ENCODE measurements at regions not wholly inside any gene's neighbourhood (a gene's known extent, or its start where the extent isn't known, plus 50 kb on each side); places are given as distances from the start of the nearest gene placed in this dataset.

GRCh38 chr2:134027980-134028379, 225.9 kb upstream of the MGAT5 start (continued):
- TF ChIP-seq GMEB1 (CRISPR knock-in tag; IDR thresholded peaks at IDR 0.05) (no peak), NFE2 (IDR thresholded peaks at IDR 0.05; ENCODE audit: low read depth) (no peak), PRMT5 (CRISPR knock-in tag; IDR thresholded peaks at IDR 0.05) (no peak), ETV5 (CRISPR knock-in tag; IDR thresholded peaks at IDR 0.05; ENCODE audit: low read depth) (no peak), TFAP4 (CRISPR knock-in tag; IDR thresholded peaks at IDR 0.05; ENCODE audit: borderline replicate concordance) (no peak)

- no peak for ATAC-seq
Observed at GRCh38 chr2:134029418-134029817, 224.5 kb upstream of the MGAT5 start.

More at GRCh38 chr2:134029418-134029817, 224.5 kb upstream of the MGAT5 start:
- no peak overlapping the region for H2AFZ ChIP-seq (ENCODE audit: low read depth, low read length)
- no peak overlapping the region for H3K4me3 ChIP-seq
- no peak overlapping the region for H3K9ac ChIP-seq (ENCODE audit: insufficient read depth in 1 of 2, low read depth in 2 of 2, low read length in 2 of 2)
- FAIRE-seq (no peak), DNase-seq (ENCODE audit: extremely low read depth in 1 of 4, low spot score in 3 of 4) (no peak)
- no peak overlapping the region for H3K27ac ChIP-seq (ENCODE audit: extremely low read depth, low read depth, low read length)
- WGBS (ENCODE audit: insufficient coverage, low coverage, missing lambda C conversion rate): 0% methylated on average over 6 of the region's 6 CpGs
- ChIA-PET CTCF (ENCODE audit: low intra/inter-chr PET ratio) (no interaction called here), POLR2A (no interaction called here)
- no peaks in the 10 kb centered on the region for H3K79me2 ChIP-seq (ENCODE audit: control insufficient read depth, insufficient read depth, low read length)
- no peaks in the 10 kb centered on the region for H3K9me1 ChIP-seq (ENCODE audit: control insufficient read depth, insufficient read depth, low read length)
- intact Hi-C loops (cut with micrococcal nuclease) (no loop called here), in situ Hi-C loops (cut with MboI) (no loop called here)
- H3K4me1 ChIP-seq (replicated peaks in 1 of 2; ENCODE audit: control insufficient read depth in 2 of 2, insufficient read depth in 2 of 2, low read length in 2 of 2): peaks cover 0 to 4% of the 10 kb centered on the region in 2 experiments; a peak in 1 of 5 replicates
- H4K20me1 ChIP-seq (replicated peaks; ENCODE audit: control insufficient read depth, insufficient read depth, low read length): no peaks in the 10 kb centered on the region
- no TSS peak for BruUV-seq (replicated peaks)
- H3K4me2 ChIP-seq (ENCODE audit: insufficient read depth, low read length): no peak overlapping the region
- TF ChIP-seq ZNF507 (tag; conservative IDR thresholded peaks at IDR 0.05) (no peak), CREBBP (IDR thresholded peaks at IDR 0.05; ENCODE audit: low read depth, low read length) (no peak), SRF (CRISPR knock-in tag; IDR thresholded peaks at IDR 0.05) (no peak), CLOCK (CRISPR knock-in tag; IDR thresholded peaks at IDR 0.05; ENCODE audit: borderline replicate concordance) (no peak)
- peaks cover 8 to 27% of the 10 kb centered on the region in 2 experiments for H3K27me3 ChIP-seq (ENCODE audit: control insufficient read depth in 2 of 2, insufficient read depth in 2 of 2, low read length in 2 of 2)
- no peaks in the 10 kb centered on the region for H3K9me3 ChIP-seq (replicated peaks; ENCODE audit: control insufficient read depth, insufficient read depth, low read depth, low read length)
- H3K36me3 ChIP-seq (ENCODE audit: control insufficient read depth, insufficient read depth, low read length): no peaks in the 10 kb centered on the region
